ENCODE measurements at regions not wholly inside any gene's neighbourhood (a gene's known extent, or its start where the extent isn't known, plus 50 kb on each side); places are given as distances from the start of the nearest gene placed in this dataset.

DNA sequence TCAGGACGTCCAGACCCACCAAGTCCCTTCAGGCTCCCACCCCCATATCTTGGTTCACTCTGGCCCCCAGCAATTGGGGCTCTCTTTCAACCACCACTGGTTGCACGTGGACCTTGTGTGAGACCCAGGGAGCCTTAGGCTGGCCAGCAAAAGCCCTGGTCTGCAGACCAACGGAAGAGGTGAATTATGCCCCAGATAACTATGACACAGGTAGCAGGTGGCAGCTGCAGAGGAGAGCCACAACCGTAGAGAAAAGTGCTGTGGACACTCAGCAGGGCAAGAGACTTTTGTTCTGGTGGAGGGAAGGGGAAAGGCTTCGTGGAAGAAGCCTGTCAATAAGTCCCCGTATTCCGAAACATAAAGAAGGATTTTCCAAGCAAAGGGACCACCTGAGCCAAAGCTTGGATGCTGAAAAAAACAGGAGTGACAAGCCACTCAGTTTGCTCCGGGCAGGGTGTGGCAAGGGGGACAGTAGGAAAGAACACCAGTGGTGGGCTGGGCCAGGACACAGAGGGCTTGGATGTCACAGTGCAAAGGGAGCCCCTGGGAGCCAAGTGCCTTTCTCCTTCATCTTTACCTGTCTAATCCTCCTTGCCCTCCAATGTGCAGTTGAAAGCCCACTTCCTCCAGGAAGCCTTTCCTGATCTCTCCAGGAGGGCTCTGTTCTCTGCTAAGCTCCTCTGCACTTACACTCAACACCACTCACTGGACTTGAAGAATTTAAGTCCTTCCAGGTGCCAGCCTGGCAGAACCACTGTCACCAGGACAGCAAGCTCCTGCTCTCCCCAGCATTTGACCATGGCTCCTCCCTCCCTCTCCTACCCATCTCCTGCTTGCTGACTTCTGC lies 264.7 kb downstream of the BUD13 start:
- TF ChIP-seq, protein P1, sequence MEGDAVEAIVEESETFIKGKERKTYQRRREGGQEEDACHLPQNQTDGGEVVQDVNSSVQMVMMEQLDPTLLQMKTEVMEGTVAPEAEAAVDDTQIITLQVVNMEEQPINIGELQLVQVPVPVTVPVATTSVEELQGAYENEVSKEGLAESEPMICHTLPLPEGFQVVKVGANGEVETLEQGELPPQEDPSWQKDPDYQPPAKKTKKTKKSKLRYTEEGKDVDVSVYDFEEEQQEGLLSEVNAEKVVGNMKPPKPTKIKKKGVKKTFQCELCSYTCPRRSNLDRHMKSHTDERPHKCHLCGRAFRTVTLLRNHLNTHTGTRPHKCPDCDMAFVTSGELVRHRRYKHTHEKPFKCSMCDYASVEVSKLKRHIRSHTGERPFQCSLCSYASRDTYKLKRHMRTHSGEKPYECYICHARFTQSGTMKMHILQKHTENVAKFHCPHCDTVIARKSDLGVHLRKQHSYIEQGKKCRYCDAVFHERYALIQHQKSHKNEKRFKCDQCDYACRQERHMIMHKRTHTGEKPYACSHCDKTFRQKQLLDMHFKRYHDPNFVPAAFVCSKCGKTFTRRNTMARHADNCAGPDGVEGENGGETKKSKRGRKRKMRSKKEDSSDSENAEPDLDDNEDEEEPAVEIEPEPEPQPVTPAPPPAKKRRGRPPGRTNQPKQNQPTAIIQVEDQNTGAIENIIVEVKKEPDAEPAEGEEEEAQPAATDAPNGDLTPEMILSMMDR (IDR thresholded peaks at IDR 0.05; ENCODE audit: low read depth, low read length, poor library complexity, severe bottlenecking) = no peak
- no peak for TF ChIP-seq EZH2phosphoT487 (IDR thresholded peaks at IDR 0.05; ENCODE audit: borderline replicate concordance, low read length)

Measured in DOHH2 (cell line).